ENCODE measurements at regions not wholly inside any gene's neighbourhood (a gene's known extent, or its start where the extent isn't known, plus 50 kb on each side); places are given as distances from the start of the nearest gene placed in this dataset.
"Not testable (repeated sequence)": the region's sequence is repeated elsewhere in the genome, so short reads cannot be mapped to it uniquely, and the experiment has no call there.

DNA sequence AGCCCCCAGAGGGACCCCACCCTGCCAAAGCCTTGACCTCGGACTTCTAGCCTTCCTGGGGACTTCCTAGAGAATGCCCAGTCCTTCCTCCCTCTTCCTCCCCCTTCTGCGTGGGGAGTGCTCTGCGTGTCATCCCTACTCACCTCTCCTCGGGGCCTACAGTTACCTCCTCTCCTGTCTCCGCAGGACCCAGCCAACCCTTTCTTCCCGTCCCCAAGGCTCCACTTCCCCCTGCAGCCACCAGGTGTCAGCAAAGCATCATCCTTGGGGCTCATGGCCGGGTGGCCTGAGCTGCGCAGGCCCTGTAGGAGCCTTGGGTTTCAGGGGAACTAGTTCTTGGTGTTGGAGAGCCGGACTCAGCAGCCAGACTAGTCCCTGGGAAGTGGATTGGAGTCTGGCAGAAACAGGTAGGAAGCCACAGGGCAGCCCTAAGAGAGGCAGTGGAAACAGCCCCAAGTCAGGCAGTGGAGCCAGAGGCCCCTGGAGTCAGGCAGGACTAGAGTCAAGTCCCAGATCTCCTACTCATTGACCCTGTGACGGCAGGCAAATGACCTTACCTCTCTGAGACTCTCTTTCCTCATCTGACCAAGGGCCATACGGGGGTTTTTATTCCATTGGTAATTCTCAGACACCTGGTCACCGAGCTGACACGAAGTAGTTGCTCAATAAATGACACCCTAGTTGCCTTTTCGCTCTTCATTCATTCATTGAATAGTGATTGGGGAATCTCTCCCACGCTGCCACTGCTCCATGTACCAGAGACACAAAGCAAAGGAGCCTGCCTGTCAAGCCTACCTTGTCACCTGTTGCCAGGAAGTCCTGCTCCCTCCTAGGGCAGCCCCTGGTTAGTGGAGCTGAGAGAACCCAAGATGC lies 101.8 kb upstream of the GRK3 start:
- DNase-seq, result peak; percentile 66

DNA sequence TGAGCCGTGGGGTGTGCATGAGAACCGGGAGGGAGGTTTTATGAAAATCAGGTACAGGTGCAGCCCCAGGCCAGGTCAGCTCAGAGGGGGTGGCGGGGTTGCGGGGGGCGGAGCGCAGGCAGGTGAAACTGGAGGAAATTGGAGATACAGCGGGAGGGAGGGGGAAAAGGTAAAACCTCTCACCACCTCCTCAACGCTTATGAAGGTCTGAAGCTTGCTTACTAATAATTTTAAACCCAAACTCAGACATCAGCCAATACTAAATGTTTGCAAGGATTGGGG lies 101.2 kb upstream of the GRK3 start:
- not testable (repeated sequence) for DNase-seq

DNA sequence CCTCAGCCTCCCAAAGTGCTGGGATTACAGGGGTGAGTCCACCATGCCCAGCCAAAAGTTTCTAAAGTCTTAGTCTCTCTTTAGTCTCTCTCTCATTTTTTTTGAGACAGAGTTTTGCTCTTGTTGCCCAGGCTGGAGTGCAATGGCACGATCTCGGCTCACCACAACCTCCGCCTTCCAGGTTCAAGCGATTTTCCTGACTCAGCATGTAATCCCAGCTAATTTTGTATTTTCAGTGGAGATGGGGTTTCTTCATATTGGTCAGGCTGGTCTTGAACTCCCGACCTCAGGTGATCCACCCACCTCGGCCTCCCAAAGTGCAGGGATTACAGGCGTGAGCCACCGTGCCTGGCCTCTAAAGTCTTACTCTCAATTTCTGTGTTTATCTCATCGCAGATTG lies 100.1 kb upstream of the GRK3 start:
- DNase-seq, result not testable (repeated sequence)

GRCh38 chr22:25465949-25466348 lies 98.5 kb upstream of the GRK3 start:
- DNase-seq, result no peak

DNA sequence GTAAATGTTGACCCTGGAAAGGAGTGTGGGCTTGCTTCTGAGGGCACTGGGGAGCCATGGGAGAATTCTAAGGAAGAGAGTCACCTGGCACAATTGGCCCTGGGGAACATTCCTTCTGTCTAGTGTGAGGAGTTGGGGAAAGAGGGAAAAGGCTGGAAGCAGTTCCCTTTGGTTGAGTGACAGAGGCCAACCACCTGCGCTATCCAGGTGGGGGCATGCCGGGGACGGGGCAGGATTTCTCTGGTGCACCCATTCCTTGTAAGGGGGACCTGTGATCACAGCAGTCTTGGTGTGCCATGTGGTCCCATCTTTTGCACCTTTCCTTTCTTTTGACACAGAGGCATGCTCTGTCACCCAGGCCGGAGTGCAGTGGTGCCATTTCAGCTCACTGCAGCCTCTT lies 92.1 kb upstream of the GRK3 start:
- no peak for DNase-seq

- peak; percentile 36 for DNase-seq
Measured at GRCh38 chr22:25475257-25476022, 89.0 kb upstream of the GRK3 start.

DNA sequence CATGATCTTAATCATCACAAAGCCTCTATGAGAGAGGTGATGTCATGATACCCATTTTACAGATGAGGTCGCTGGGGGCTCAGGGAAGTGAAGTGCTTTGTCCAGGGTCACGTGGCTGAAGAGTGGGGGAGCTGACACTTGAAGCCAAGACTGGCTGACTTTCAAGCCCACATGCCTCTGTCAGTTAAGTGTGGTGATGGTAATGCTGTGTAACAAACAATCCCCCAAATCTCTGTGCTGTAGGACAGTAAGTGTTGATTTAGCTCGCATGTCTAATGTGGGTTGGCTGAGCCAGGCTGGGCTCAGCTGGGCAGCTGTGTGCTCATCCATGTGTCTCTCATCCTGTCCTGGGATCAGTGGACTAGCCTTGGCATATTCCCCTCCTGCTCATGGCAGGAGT lies 87.1 kb upstream of the GRK3 start:
- DNase-seq, result no peak

GRCh38 chr22:25478111-25478510 lies 86.4 kb upstream of the GRK3 start:
- no peak for DNase-seq

DNA sequence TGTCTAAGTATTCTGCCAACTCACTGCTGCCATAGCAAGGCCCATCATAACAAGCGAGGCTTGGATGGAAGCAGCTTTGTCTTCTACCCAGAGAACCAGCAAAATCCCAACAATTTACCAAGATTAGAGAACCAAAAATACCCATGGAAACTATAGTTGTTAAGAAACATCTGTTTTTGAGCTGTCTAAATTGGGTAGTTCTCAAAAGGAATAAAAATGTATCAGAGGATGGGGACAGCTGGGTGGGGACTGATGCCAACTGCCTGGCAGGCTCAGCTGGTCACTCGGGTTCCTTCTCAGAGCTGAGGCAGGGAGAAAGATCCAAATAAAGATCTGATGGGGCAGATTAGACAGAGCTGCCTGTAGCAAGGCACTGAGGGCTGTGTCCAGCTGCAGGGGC lies 85.9 kb upstream of the GRK3 start:
- DNase-seq, result no peak

GRCh38 chr22:25480868-25481267 lies 83.6 kb upstream of the GRK3 start:
- not testable (repeated sequence) for DNase-seq

- DNase-seq, result no peak
Measured at GRCh38 chr22:25482091-25482760, 82.2 kb upstream of the GRK3 start.

DNA sequence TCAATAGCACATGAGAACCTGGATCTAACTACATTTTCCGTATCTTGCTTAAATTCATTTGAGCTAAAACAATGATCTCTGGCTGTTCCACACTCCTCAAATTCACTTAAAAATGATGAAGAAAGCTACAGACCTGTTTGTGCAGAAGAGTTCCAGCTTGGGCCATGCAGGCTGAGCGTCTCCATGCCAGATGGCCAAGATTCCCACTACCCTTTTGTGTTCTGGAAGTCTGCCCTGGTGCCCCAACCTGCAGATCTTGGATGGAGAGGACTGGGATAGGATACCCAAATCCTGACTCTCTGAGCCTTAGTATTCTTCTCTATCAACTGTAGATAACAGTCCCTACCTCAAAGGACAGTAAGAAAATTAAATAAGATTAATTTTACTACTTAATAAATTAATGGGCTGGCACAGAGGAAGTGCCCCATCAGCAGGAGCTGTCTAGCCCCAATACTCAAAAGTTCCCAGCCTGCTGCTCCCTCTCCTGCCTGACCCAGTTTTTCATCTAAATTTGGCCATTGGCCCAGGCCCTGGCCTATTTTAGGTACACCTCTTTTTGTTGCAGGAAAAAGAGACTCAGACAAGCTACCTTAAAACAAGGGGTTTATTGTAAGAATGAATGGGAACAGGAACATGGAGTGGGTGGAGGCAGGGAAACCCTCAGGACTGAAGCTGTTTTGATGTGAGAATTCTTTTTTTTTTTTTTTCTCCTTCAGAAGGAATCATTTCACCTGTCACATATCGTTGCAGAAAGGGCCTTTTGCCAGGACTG lies 81.4 kb upstream of the GRK3 start:
- DNase-seq, result no peak

DNA sequence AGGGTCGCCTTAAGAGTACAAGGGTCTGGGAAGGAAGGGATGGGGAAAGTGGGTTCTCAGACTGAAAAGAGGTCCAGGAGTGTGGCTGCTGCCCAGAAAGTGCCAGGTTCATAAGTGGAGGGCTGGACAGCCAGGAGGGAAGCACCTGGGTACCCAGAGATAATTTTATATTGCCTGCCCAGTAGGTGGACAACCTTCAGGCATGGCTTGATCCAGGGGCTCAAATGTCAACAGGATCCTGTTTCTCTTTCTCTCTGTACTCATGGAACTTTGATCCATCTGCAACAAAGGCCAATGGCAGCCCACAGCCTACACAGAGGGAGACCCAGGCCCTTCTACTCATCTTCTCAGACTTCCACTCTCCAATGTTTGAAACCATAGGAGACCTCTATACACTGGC lies 80.5 kb upstream of the GRK3 start:
- no peak for DNase-seq

DNA sequence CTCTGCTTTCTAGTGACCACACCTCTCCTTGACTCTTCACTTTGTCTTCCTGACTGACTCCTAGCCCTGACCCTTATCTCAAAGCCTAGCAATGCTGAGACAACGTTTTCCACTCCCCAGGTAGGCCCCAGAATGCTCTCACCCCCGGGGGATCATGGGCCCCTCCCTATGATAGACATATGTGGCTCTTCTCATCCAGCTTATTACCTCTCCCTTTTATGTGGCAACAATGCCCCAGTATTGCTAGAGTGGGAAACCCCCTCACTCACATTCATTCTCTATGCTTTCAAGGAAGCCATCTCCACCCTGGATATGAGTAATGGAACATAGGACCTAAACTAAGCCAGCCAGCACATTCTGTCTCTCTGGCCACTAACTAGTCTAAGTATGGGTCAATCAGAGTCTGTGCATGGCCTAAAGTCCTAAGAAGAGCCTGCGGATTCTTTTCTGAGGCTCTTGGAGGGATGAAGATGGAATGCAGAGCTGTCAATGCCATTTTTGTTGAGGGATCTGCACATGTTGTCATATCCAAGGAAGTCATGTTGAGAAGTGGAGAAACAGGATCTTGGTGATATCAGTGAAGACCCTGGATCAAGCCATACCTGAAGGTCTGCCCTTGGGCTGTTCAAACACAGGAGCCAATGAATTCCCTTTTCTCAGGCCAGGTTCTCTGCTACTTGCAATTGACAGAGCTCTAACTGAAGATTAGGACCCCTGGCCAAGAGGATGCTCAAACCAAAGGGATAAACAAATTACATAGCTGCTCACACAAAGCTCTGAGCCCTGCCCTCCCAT lies 79.8 kb upstream of the GRK3 start:
- no peak for DNase-seq

- no peak for DNase-seq
Measured at GRCh38 chr22:25485626-25486545, 78.6 kb upstream of the GRK3 start.

- no peak for DNase-seq
Measured at GRCh38 chr22:25487508-25487907, 77.0 kb upstream of the GRK3 start.

GRCh38 chr22:25488244-25489020 lies 76.0 kb upstream of the GRK3 start:
- peak; percentile 42 for DNase-seq

DNA sequence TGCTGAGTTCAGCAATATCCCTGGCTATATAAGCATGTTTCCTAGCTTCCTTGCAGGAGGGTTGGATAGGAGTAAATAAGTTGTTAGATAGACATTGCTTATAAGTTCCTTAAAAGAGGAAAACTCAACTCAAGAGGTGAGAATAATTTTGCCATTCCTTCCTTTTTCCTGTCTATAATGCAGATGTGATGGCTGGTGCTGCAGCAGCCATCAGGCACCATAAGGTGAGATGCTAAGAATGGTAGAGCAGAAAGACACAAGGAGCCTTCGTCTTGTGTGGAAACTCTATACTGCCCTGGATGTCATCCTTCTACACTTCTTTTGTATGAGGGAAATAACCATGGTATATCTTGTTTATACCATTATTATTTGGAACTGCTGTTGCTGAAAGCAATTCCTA lies 74.5 kb upstream of the GRK3 start:
- no peak for DNase-seq

GRCh38 chr22:25490896-25491295 lies 73.6 kb upstream of the GRK3 start:
- DNase-seq, result no peak

DNA sequence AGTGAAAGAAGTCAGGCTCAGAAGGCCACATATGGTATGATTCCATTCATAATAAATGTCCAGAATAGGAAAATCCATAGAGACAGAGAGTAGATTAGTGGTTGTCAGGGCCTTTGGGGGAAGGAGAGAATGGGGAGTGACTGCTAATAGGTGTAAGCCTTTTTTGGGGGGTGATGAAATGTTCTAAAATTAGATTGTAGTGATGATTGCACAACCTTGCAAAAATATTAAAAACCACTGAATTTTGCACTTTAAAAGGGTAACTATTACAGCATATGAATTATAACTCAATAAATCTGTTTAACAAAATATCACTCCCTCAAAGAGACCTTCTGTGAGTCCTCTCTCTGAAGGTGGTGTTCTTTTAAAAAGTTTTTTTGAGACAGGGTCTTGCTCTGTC lies 72.3 kb upstream of the GRK3 start:
- no peak for DNase-seq
